Activated gamma-delta T cell treated with anti-CD3 and anti-CD28 coated beads, Interleukin-2, amount 50 U/mL, for 16 hours (primary cell): ENCODE measurements at regions not wholly inside any gene's neighbourhood (a gene's known extent, or its start where the extent isn't known, plus 50 kb on each side); places are given as distances from the start of the nearest gene placed in this dataset.
"Not testable (repeated sequence)": the region's sequence is repeated elsewhere in the genome, so short reads cannot be mapped to it uniquely, and the experiment has no call there.

Experiments used
- DNase-seq: peaks from one replicate; pipeline ENCODE4 v3.0.0-alpha.2; 2020; ENCODE audit warnings: low read depth

DNA sequence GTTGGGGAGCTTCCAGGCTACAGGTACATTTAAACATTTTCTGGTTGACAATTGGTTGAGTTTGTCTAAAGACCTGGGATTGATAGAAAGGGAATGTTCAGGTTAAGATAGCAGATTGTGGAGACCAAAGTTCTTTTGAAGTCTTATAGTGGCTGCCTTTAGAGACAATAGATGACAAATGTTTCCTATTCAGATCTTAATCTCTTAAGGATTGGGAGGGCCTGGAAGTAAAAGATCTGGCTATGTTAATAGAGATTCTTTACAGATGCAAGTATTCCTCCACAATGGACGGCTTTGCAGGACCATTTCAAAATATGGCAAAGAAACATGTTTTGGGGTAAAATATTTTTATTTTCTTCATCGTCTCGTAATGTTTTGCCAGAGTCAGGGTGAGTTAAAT, 128.7 kb upstream of the TSC22D1 start:
- not testable (repeated sequence) for DNase-seq

DNA sequence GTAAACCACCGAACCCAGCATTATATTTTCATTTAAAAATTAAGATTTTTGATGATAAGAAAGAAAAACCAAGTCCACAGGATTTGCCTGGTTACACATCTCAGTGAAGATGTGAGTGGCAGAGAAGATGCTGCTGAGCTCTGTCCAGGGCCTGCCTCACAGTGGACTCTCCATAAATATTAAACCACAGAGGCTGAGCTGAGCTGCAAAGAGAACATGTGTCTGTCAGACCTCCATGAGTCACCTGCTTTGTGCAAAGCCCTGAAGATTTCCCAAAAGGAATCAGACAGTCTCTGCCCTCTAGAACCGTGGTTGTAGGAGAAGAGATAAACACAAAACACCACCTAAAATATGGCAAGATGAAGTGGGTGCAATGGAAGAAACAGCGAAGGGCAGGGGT, 127.2 kb upstream of the TSC22D1 start:
- DNase-seq, result no peak

- no peak for DNase-seq
These were observed 121.9 kb upstream of the TSC22D1 start for GRCh38 chr13:44698066-44698465.

DNA sequence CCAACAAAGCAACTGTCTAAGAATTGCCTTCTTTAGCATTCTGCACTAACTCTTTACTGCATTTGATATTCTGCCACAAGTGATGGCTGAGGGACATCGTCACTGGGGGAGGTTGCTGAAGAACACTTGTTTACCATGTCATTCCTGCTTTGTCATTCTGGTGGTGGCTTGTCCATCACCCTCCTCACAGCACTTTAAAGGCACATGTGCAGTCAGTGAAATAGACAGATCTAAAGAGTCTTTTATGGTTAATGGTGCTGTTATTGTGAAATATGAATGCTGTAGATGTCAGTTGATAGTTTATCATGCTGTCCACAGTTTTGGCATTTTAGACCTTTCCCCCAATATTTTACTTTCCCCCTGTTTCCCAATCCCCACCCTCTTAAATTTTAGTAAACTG, 120.9 kb upstream of the TSC22D1 start:
- DNase-seq, result no peak

DNA sequence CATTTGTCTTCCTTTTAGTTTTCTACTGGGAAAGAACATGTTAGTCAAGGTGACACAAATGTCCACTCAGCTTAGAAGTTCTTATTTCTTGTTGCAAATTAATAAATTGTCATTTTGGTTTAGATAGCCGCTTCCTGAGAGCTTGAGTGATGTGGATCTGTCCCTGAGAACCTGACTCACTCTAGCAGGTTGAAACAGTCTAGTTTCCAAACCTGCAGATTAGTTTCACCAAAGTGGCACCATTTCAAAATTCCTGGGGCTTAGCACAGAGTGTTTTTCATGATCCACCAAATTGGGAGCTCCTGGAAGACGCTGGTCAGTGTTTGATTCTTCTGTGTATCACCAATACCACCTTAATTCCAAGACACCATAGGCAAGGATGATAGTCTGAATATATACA, 119.4 kb upstream of the TSC22D1 start:
- no peak for DNase-seq

DNA sequence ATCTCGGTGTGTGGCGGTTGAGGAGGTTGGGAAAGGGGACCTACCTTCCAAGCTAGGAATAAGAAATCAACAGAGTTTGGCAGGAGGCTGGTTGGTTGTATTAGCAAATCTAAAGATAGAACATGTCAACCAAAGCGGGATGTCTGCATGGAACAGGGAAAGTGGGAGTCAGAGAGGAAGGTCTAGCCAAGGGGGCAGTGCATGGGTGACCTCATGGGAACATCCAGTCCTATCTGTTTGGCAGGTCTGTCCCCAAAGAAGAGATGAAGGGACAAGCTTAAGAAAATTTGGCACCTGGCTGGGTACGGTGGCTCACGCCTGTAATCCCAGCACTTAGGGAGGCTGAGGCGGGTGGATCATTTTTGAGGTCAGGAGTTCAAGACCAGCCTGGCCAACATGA, 118.7 kb upstream of the TSC22D1 start:
- no peak for DNase-seq

- no peak for DNase-seq
These were observed 118.2 kb upstream of the TSC22D1 start for GRCh38 chr13:44694291-44694690.

DNA sequence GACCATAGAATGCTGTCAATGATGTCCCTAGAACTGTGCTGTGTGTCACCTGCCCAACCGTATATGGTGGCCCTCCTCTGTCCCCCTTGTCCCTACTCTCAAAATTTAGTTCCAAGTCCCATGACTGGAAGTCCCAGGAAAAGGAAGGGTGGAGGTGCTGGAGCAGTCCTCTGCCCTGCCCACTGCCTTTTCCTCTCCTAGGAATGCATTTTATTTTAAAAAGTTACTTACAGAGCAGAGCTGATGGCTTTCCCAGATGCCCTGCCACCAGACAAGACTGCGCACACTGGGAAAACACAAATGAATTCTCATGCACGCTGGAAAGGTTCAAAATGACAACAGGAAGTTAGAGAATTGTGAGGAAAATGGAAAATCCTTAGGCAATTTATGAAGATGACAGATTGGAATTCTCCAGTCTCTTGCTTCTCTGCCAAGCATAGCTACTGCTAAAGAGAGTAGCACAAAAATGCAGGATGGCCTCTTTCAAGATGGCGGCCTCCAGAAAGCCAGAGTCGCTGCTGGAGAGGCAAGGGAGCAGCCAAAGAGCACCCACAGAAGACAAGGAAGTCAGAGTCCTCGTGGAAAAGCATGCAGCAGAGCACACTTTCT, 117.1 kb upstream of the TSC22D1 start:
- DNase-seq, result no peak

- DNase-seq, result no peak
These were observed 116.1 kb upstream of the TSC22D1 start for GRCh38 chr13:44692173-44692713.

GRCh38 chr13:44690376-44690775, 114.2 kb upstream of the TSC22D1 start:
- no peak for DNase-seq

DNA sequence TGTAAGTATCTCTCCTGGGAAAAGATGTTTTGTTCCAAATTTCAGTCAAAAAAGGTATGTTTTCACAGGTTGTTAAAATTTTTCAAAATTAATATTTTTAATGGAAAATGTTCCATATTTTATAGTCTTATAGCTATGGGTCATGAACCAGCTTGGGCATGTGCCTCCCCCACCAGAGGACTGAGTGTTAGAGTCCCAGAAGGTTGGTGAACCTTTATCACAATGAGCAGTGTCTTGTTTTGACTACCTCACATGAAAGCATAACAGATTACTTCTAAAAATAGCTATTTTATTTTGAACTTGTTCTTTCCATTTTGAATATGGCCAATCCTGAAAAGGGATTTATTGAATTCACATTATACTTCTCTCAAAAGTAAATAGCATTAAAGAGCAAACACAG, 112.5 kb upstream of the TSC22D1 start:
- no peak for DNase-seq

GRCh38 chr13:44686531-44686934, 110.4 kb upstream of the TSC22D1 start:
- no peak for DNase-seq

DNA sequence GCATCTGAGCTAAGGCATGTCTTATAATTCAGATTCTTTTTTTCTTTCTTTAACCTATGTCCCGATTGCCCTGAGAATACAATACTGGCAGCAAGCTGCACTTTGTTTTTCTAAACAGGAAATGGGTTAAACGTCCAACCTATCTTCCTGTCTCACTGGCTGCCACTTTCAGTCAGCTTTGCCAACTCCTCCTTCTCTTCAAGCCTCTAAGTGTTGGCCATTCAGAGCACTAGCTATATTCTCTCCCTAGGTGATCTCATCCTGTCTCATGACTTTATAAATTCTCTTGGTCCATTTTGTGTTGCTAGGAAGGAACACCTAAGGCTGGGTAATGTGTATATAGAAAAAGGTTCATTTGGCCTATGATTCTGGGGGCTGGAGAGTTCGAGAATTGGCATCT, 109.5 kb upstream of the TSC22D1 start:
- DNase-seq, result no peak

- DNase-seq, result not testable (repeated sequence)
These were observed 106.3 kb upstream of the TSC22D1 start for GRCh38 chr13:44682416-44682815.

GRCh38 chr13:44680746-44681355, 104.7 kb upstream of the TSC22D1 start:
- no peak for DNase-seq

DNA sequence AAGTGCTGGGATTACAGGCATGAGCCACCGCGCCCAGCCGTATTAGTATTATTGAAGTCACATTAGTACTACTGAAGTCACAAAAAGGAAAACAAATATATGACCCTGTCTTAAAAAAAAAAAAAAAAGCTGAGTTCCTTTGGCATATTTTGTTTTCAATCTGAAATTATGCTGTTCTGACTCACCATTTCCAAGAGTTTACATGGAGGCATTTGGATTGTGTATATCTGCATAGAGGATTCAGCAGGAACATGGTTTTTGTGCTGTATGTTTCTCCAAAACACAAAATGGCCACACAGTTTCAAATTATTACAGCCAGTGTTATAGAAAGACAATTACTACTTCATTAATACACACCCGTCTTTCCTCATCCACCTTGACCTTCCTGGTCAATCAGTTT, 103.5 kb upstream of the TSC22D1 start:
- no peak for DNase-seq

DNA sequence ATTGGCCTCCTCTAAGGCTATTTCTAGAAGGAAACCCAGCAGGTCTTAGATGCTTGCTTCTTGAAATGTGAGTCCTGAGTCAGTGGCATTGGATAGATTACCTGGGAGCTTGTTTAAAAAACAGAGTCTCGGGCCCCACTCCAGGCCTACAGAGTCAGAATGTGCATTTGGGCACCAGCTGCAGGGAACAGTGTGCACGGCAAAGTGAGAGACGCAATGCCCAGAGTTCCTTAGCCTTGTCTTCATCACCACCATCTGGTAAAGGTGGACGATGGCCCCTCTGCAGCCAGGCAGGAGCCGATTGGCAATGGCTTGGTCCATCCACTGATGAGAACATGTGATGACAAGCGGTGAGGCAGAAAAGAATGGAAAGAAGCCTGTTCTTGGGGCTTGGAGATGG, 102.1 kb upstream of the TSC22D1 start:
- no peak for DNase-seq

DNA sequence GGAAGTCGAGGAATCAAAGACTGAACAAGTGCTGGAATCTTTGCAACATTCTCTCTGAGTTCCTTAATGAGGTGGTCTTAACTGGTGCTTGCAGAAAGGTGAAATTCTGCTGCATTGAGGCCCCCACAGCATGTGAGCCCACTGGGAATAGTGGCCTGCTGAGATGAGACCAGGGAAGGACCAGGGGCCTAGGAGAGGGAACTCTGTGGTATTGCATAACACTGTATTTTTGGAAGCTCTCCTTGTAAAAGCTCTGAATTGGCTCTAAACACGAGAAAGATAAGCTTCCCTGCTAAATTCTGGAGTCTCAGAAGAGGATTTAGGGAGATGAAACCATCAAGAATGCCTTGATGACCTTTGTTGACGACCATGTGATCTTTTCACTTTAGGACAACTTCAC, 100.4 kb upstream of the TSC22D1 start:
- DNase-seq, result no peak

DNA sequence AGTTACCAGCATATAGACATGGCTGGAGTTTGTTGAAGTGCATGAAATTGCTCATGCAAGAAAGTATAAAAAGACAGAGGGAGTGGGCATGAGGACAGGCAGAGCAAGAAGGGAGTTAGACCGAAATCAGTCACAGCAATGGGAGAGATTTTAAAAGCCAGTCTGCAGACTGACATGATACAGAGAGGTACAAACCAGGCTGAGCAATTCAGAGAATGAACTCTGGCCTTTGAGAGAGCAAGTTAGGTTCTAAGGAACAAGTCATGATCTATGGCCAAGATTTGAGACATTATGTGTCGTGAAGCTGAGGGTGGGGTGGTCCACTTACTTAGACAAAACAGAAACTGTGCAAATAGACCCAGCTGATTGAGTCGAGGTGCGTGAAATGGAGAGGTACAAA, 93.4 kb upstream of the TSC22D1 start:
- DNase-seq, result no peak

- no peak for DNase-seq
These were observed 92.6 kb upstream of the TSC22D1 start for GRCh38 chr13:44668688-44669087.

- DNase-seq, result no peak
These were observed 91.8 kb upstream of the TSC22D1 start for GRCh38 chr13:44667943-44668342.

DNA sequence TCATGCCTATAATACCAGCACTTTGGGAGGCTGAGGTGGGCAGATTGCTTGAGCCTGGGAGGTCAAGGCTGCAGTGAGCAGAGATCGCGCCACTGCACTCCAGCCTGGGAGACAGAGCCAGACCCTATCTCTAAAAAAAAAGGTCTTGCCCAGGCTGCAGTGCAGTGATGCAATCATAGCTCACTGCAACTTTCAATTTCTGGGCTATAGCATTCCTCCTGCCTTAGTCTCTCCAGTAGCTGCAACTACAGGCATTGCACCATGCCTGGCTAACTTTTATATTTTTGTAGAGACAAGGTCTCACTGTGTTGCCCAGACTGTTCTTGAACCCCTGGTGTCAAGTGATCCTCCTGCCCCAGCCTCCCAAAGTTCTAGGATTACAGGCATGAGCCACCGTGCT, 90.4 kb upstream of the TSC22D1 start:
- not testable (repeated sequence) for DNase-seq

DNA sequence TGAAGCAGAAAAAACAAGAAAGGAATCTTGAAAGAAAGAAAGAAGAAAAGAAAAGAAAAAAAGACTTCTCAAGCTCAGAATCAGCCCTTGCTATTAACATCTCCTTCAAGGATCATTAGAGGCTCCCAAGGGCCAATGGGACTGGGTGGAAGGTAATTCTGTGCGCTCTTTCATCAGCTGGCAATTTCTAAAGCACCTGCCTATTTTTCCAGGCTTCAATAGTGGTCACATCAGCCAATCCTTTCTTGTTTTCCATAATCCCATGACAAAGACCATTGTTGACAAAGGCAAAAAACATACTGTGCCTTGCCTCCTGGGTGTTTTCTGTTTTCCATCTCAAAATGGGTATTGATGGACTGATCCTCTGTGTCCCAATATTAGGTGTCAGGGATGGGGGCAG, 88.2 kb upstream of the TSC22D1 start:
- no peak for DNase-seq

GRCh38 chr13:44662515-44662914, 86.4 kb upstream of the TSC22D1 start:
- no peak for DNase-seq
